Ovary (tissue), 7 donors: ENCODE measurements at regions not wholly inside any gene's neighbourhood (a gene's known extent, or its start where the extent isn't known, plus 50 kb on each side); places are given as distances from the start of the nearest gene placed in this dataset.
"Not testable (repeated sequence)": the region's sequence is repeated elsewhere in the genome, so short reads cannot be mapped to it uniquely, and the experiment has no call there.

ENCODE experiments used
- DNase-seq, 5 donors: peaks; one replicate each; pipeline ENCODE4 v3.0.0-alpha.2; 2019 to 2020
- H3K27ac ChIP-seq, 2 donors: fragments of 200-600 bp; one replicate each; pipeline versions ENCODE4 v1.5.1 to v1.8.0; 2019 to 2022
- H3K27me3 ChIP-seq: fragments of 200-600 bp; one replicate; pipeline ENCODE4 v1.8.0; 2022
- H3K36me3 ChIP-seq: fragments of 200-600 bp; sonication (generic); one replicate; pipeline ENCODE4 v1.5.1; 2019
- H3K4me1 ChIP-seq: one replicate; pipeline ENCODE4 v1.8.1; 2013; ENCODE audit warnings: mild to moderate bottlenecking, moderate library complexity; ENCODE audit not compliant: insufficient read depth
- H3K4me3 ChIP-seq: fragments of 200-600 bp; sonication (generic); one replicate; pipeline ENCODE4 v1.5.1; 2017
- H3K9me3 ChIP-seq, 2 donors: fragments of 200-600 bp in 1 of 2; sonication (generic) in 1 of 2; one replicate each; pipeline versions ENCODE4 v1.5.1 to v1.8.1; 2013 to 2019; ENCODE audit warnings: mild to moderate bottlenecking in 1 of 2, moderate library complexity in 1 of 2
- CTCF ChIP-seq, 3 donors: fragments of 450-650 bp in 2 of 3; fragments of 200-600 bp in 1 of 3; IDR thresholded peaks; one replicate each; pipeline versions ENCODE4 v1.5.1 to v1.8.0; 2016 to 2022; ENCODE audit warnings: antibody characterized with exemption in 3 of 3, mild to moderate bottlenecking in 1 of 3
- EP300 ChIP-seq: sonication (generic); formaldehyde crosslinking; IDR thresholded peaks from one replicate; pipeline ENCODE4 v1.6.1; 2017; ENCODE audit warnings: antibody characterized with exemption
- POLR2A ChIP-seq: fragments of 450-650 bp; IDR thresholded peaks from one replicate; pipeline ENCODE4 v1.6.1; 2017; ENCODE audit warnings: antibody characterized with exemption, mild to moderate bottlenecking, moderate library complexity
- WGBS, 3 donors: extraction: QIAGEN DNeasy Blood & Tissue Kit in 1 of 3; methylation state at CpG; one replicate each; pipeline versions ENCODE4 v1.1.5 to v1.1.7; 2013 to 2017; 5-methylcytosine and 5-hydroxymethylcytosine counted together
- intact Hi-C, 4 donors: fragments of 100-400 bp; cut with DNase I; formaldehyde crosslinking; loops; one replicate each; pipeline versions ENCODE4 v1.11.0 to v1.15.1; 2022 to 2023
- donor health status: DM: no; HTN: no; CAD: no; lungs with moderate emphysema.
- donor health status: DM: no; HTN: no; CAD: no.
- donor health status: Bipolar disorder and iron deficiency.
- donor health status: DM: no; HTN: no; CAD: no.
- donor health status: DM: yes; HTN: yes; CAD: no.

DNA sequence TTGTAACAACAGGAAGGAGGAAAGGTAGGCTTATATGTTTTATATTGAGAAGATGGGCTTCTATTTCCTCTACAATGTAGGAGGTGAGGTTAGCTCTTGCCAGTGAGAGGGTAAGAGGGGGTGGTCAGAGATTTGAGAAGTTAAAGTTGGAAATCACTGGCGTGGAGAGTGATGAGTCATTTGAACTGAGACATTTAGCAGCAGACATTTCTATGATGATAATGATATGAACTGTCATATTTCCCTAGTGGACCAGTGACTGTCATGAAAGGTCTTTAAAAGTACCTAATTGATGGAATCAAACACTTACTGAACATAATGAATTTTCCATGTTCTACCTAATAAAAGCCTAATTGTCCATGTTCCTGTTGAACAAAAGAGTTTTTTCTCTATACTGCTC, 126.1 kb downstream of the FAM161A start:
- intact Hi-C loops = no loop called here
- H3K4me1 ChIP-seq = no peaks in the 10 kb centered on the region
- H3K9me3 ChIP-seq = no peaks in the 10 kb centered on the region
- H3K27me3 ChIP-seq = no peaks in the 10 kb centered on the region
- 66 to 71% (median 71%) methylated on average over 1 of the region's 1 CpG for WGBS, 3 donors
- no peak overlapping the region for H3K27ac ChIP-seq
- H3K36me3 ChIP-seq = no peaks in the 10 kb centered on the region
- no peak for TF ChIP-seq POLR2A
- no peak for TF ChIP-seq EP300
- no peak for TF ChIP-seq CTCF (IDR thresholded peaks at IDR 0.05)
- H3K4me3 ChIP-seq = no peak overlapping the region
- DNase-seq = no peak

- no peaks in the 10 kb centered on the region for H3K36me3 ChIP-seq
- no peak overlapping the region for H3K4me3 ChIP-seq
- no peaks in the 10 kb centered on the region for H3K4me1 ChIP-seq
- H3K27me3 ChIP-seq = no peaks in the 10 kb centered on the region
- no peak overlapping the region for H3K27ac ChIP-seq
- intact Hi-C loops = no loop called here
- WGBS, 3 donors = 94 to 100% (median 95%) methylated on average over 1 of the region's 1 CpG
- TF ChIP-seq EP300 (no peak), CTCF (IDR thresholded peaks at IDR 0.05) (no peak), POLR2A (no peak)
- no peak for DNase-seq
- no peaks in the 10 kb centered on the region for H3K9me3 ChIP-seq
Observed at GRCh38 chr2:61726456-61727209, 127.2 kb downstream of the FAM161A start.

DNA sequence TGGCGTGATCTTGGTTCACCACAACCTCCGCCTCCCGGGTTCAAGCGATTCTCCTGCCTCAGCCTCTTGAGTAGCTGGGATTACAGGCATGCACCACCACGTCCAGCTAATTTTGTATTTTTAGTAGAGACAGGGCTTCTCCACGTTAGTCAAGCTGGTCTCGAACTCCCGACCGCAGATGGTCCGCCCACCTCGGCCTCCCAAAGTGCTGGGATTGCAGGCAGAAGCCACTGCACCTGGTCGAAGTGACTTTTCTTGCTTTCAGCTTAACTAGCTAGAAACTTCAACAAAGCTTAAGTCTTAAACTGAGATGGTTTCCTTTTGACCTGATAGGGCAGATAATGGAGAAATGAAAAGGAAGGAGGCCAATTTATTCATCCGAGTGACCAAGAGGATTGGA, 130.5 kb downstream of the FAM161A start:
- intact Hi-C loops = not testable (repeated sequence)

GRCh38 chr2:61722800-61723199, 131.1 kb downstream of the FAM161A start:
- no peak for DNase-seq
- intact Hi-C loops = no loop called here
- no peaks in the 10 kb centered on the region for H3K4me1 ChIP-seq
- no peak overlapping the region for H3K27ac ChIP-seq
- no peak overlapping the region for H3K4me3 ChIP-seq
- H3K36me3 ChIP-seq = no peaks in the 10 kb centered on the region
- WGBS, 3 donors = 79 to 88% (median 82%) methylated on average over 8 of the region's 8 CpGs
- H3K9me3 ChIP-seq = no peaks in the 10 kb centered on the region
- no peaks in the 10 kb centered on the region for H3K27me3 ChIP-seq
- TF ChIP-seq CTCF (IDR thresholded peaks at IDR 0.05) (no peak), POLR2A (no peak), EP300 (no peak)

More for the DNA sequence above, 130.5 kb downstream of the FAM161A start:
- H3K4me1 ChIP-seq, H3K36me3 ChIP-seq, H3K27ac ChIP-seq, DNase-seq, H3K27me3 ChIP-seq, H3K4me3 ChIP-seq, H3K9me3 ChIP-seq: not testable (repeated sequence)
- WGBS, 3 donors = 89 to 92% (median 92%) methylated on average over 13 of the region's 13 CpGs

GRCh38 chr2:61722318-61722717, 131.5 kb downstream of the FAM161A start:
- H3K4me1 ChIP-seq = no peaks in the 10 kb centered on the region
- no peaks in the 10 kb centered on the region for H3K36me3 ChIP-seq
- WGBS, 3 donors = 81 to 85% (median 85%) methylated on average over 1 of the region's 1 CpG
- no peak overlapping the region for H3K4me3 ChIP-seq
- TF ChIP-seq CTCF (IDR thresholded peaks at IDR 0.05) = no peak
- no peak for TF ChIP-seq EP300
- no peak for TF ChIP-seq POLR2A
- H3K27me3 ChIP-seq = no peaks in the 10 kb centered on the region
- no peak overlapping the region for H3K27ac ChIP-seq
- no peaks in the 10 kb centered on the region for H3K9me3 ChIP-seq
- intact Hi-C loops = no loop called here
- DNase-seq = no peak
